Erythroblast (primary cell): ENCODE measurements at regions not wholly inside any gene's neighbourhood (a gene's known extent, or its start where the extent isn't known, plus 50 kb on each side); places are given as distances from the start of the nearest gene placed in this dataset.

Experiments
- GATA1 ChIP-seq: IDR thresholded peaks from 2 replicates; pipeline ENCODE4 v1.6.1; 2011; ENCODE audit warnings: low read depth, mild to moderate bottlenecking, control low read depth, low read length, moderate library complexity
- POLR2A ChIP-seq: IDR thresholded peaks from 2 replicates; pipeline ENCODE4 v1.6.1; 2011; ENCODE audit warnings: mild to moderate bottlenecking, low read length

DNA sequence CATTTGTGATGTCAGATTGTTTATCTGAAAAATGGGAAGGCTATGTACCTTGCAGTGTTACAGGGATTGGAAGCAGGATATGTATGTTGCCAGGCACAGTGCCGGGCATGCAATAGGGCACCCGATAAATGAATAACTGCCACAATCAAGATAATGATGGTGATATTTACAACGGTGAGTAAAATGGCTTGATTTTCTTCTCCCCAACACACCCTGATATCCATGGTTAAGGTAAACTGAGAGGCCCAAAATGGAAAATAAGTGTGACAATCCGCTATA, 108.3 kb downstream of the CYP26A1 start:
- TF ChIP-seq POLR2A, result no peak
- no peak for TF ChIP-seq GATA1
